Smooth muscle cell (in vitro differentiated cells): ENCODE measurements at regions not wholly inside any gene's neighbourhood (a gene's known extent, or its start where the extent isn't known, plus 50 kb on each side); places are given as distances from the start of the nearest gene placed in this dataset.

Source experiments
- DNase-seq: peaks from one replicate; lab custom pipeline; 2025; ENCODE audit not compliant: unreplicated experiment; lab: John Stamatoyannopoulos, UW
- H2AFZ ChIP-seq: fragments of 200-600 bp; sonication (generic); 2 replicates; pipeline ENCODE4 v1.6.0; 2016; ENCODE audit warnings: antibody characterized with exemption, low read depth, mild to moderate bottlenecking
- H3F3A ChIP-seq: fragments of 200-600 bp; sonication (generic); 2 replicates; pipeline ENCODE4 v1.6.0; 2017; ENCODE audit warnings: antibody characterized with exemption, low read depth
- H3K27ac ChIP-seq: fragments of 200-600 bp; sonication (generic); 2 replicates; pipeline ENCODE4 v1.5.1; 2016; ENCODE audit warnings: low read depth, mild to moderate bottlenecking
- H3K27me3 ChIP-seq: fragments of 200-600 bp; sonication (generic); 2 replicates; pipeline ENCODE4 v1.6.1; 2016; ENCODE audit warnings: low read depth, mild to moderate bottlenecking
- H3K36me3 ChIP-seq: fragments of 200-600 bp; sonication (generic); 2 replicates; pipeline ENCODE4 v1.5.1; 2016; ENCODE audit warnings: low read depth
- H3K4me1 ChIP-seq: fragments of 200-600 bp; sonication (generic); 2 replicates; pipeline ENCODE4 v1.5.1; 2016; ENCODE audit warnings: low read depth
- H3K4me2 ChIP-seq: fragments of 200-600 bp; sonication (generic); 2 replicates; pipeline ENCODE4 v1.6.0; 2016; ENCODE audit warnings: mild to moderate bottlenecking
- H3K4me3 ChIP-seq: fragments of 200-600 bp; sonication (generic); 2 replicates; pipeline ENCODE4 v1.5.1; 2016; ENCODE audit warnings: mild to moderate bottlenecking
- H3K79me2 ChIP-seq: fragments of 200-600 bp; sonication (generic); 2 replicates; pipeline ENCODE4 v1.6.0; 2016; ENCODE audit warnings: low read depth, mild to moderate bottlenecking
- H3K9ac ChIP-seq: fragments of 200-600 bp; sonication (generic); 2 replicates; pipeline ENCODE4 v1.6.0; 2016; ENCODE audit warnings: low read depth
- H3K9me3 ChIP-seq: fragments of 200-600 bp; sonication (generic); replicated peaks from 2 replicates; pipeline ENCODE4 v1.5.1; 2016; ENCODE audit warnings: low read depth
- H4K20me1 ChIP-seq: fragments of 200-600 bp; sonication (generic); 2 replicates; pipeline ENCODE4 v1.6.0; 2016; ENCODE audit warnings: low read depth
- WGBS: methylation state at CpG from one replicate; pipeline ENCODE4 v1.1.7; 2016; ENCODE audit warnings: low lambda C conversion rate; 5-methylcytosine and 5-hydroxymethylcytosine counted together
- TF ChIP-seq, protein P1 (sequence below): fragments of 200-600 bp; sonication (generic); IDR thresholded peaks from 2 replicates; pipeline ENCODE4 v1.5.1; 2017; ENCODE audit warnings: borderline replicate concordance, mild to moderate bottlenecking, antibody characterized with exemption; ENCODE audit not compliant: insufficient read depth, poor library complexity, severe bottlenecking

DNA sequence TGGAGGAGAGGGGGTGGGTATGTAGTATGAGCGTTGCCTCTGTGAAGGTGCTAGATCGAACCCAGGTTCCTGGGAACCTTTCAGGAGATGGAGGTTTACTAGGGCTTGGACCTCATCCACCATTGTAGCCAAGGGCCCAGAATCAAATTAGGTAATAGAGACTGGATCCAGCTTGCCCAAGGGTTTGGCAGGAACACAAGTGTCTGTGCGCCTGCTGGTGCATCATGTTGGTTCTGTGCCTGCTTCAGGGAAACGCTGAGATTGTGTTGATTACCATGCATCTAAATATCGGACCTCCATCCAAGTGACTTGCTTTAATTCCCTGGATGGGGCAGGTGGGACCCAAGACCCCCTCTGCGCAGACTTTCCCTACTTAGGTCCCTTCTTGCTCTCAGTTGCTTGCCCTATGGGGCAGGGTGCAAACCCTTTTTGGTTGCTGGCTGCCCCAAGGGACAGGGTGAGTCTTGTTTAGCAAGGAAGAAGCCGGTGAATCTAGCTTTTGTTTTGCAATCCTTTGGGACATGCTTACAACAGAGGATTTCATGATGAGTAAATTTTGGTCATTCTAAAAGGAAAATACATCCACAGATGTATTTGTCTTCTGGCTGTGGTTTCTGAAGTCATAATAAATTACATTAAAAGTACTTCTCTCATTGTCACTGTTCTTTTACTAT, 189.8 kb upstream of the PRICKLE1 start:
- TF ChIP-seq, protein P1, sequence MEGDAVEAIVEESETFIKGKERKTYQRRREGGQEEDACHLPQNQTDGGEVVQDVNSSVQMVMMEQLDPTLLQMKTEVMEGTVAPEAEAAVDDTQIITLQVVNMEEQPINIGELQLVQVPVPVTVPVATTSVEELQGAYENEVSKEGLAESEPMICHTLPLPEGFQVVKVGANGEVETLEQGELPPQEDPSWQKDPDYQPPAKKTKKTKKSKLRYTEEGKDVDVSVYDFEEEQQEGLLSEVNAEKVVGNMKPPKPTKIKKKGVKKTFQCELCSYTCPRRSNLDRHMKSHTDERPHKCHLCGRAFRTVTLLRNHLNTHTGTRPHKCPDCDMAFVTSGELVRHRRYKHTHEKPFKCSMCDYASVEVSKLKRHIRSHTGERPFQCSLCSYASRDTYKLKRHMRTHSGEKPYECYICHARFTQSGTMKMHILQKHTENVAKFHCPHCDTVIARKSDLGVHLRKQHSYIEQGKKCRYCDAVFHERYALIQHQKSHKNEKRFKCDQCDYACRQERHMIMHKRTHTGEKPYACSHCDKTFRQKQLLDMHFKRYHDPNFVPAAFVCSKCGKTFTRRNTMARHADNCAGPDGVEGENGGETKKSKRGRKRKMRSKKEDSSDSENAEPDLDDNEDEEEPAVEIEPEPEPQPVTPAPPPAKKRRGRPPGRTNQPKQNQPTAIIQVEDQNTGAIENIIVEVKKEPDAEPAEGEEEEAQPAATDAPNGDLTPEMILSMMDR = no peak
- Histone ChIP-seq H2AFZ (peak overlapping the region; percentile 47), H3K9me3 (no peaks in the 10 kb centered on the region), H3F3A (no peaks in the 10 kb centered on the region), H3K36me3 (no peaks in the 10 kb centered on the region), H3K9ac (no peak overlapping the region), H4K20me1 (no peaks in the 10 kb centered on the region), H3K4me1 (no peaks in the 10 kb centered on the region), H3K4me2 (no peak overlapping the region), H3K4me3 (no peak overlapping the region), H3K27ac (no peak overlapping the region), H3K27me3 (no peaks in the 10 kb centered on the region), H3K79me2 (no peaks in the 10 kb centered on the region)
- DNase-seq = no peak
- WGBS = 87% methylated on average over 7 of the region's 7 CpGs

DNA sequence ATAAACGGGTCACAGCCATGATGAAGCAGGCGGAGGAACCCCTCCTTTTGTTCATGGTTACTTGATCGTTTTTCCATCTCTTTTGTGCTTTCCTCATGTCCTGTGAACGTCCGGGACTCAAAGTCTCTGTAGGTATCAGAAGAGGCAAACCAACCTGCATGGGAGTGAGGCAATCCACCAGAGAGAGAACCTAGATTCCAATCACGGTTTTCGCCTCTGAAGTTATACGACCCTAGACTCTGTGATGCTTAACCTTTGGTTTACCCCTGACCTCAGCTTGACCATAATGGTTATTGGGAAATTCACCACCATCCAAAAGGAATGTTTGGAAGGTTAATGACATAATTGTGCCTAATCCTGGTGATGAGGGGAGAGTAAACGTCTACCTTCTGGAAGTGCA, 186.8 kb upstream of the PRICKLE1 start:
- Histone ChIP-seq H3F3A (no peaks in the 10 kb centered on the region), H3K4me3 (no peak overlapping the region), H2AFZ (no peak overlapping the region), H3K9me3 (no peaks in the 10 kb centered on the region), H3K27me3 (no peaks in the 10 kb centered on the region), H3K36me3 (no peaks in the 10 kb centered on the region), H3K4me2 (no peak overlapping the region), H3K4me1 (no peaks in the 10 kb centered on the region), H4K20me1 (no peaks in the 10 kb centered on the region), H3K79me2 (no peaks in the 10 kb centered on the region), H3K9ac (no peak overlapping the region), H3K27ac (no peak overlapping the region)
- DNase-seq = no peak
- TF ChIP-seq, protein P1 = no peak
- WGBS = 75% methylated on average over 9 of the region's 9 CpGs

DNA sequence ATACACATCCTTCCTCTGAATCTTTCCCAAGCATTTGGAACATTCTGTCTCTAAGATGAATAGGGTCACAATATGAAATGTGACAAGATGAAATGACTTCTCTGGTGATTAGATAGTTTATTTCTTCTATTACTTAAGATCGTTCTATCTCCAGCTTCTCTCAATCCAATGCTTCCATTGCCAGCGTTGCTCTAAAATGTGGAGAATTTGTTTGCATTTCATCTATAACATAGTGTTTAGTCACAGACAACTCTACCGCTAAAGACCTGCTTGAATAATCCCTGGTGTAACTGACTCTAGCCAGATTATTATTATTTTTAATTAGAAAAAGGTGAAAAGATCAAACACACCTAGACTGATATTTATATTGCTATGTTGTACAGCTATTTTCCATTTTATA, 184.7 kb upstream of the PRICKLE1 start:
- H3F3A ChIP-seq = no peaks in the 10 kb centered on the region
- H3K4me2 ChIP-seq = peak overlapping the region; percentile 10
- H2AFZ ChIP-seq = no peak overlapping the region
- no peaks in the 10 kb centered on the region for H4K20me1 ChIP-seq
- no peaks in the 10 kb centered on the region for H3K79me2 ChIP-seq
- peak overlapping the region; percentile 5 for H3K27ac ChIP-seq
- no peak overlapping the region for H3K9ac ChIP-seq
- no peak for DNase-seq
- no peaks in the 10 kb centered on the region for H3K9me3 ChIP-seq
- H3K4me1 ChIP-seq = no peaks in the 10 kb centered on the region
- TF ChIP-seq, protein P1 = no peak
- no peak overlapping the region for H3K4me3 ChIP-seq
- no peaks in the 10 kb centered on the region for H3K27me3 ChIP-seq
- 48% methylated on average over 3 of the region's 3 CpGs for WGBS
- no peaks in the 10 kb centered on the region for H3K36me3 ChIP-seq

DNA sequence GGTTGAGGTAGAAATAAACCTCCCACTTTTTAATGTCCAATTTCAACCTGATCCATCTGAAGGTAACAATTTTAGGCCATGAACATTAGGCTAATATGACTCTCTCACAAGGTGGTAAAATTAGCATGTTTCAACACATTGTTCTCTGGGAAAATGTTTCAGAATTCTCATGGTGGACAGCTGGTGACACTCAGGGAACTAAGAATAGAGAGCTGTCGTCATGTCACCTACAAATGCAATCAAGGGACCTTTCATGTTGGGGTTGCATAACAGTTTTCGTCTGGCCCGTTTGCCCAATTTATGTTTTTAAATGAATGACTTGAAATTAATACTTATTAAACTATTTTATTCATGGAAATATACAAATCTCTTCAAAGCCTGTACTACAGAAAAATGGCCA, 180.7 kb upstream of the PRICKLE1 start:
- no peaks in the 10 kb centered on the region for H3K36me3 ChIP-seq
- no peak for DNase-seq
- H3K9me3 ChIP-seq = no peaks in the 10 kb centered on the region
- no peaks in the 10 kb centered on the region for H4K20me1 ChIP-seq
- TF ChIP-seq, protein P1 = no peak
- 95% methylated on average over 3 of the region's 3 CpGs for WGBS
- no peak overlapping the region for H3K4me2 ChIP-seq
- H3K27me3 ChIP-seq = no peaks in the 10 kb centered on the region
- no peaks in the 10 kb centered on the region for H3F3A ChIP-seq
- no peak overlapping the region for H3K4me3 ChIP-seq
- no peaks in the 10 kb centered on the region for H3K79me2 ChIP-seq
- no peak overlapping the region for H3K27ac ChIP-seq
- no peak overlapping the region for H2AFZ ChIP-seq
- no peak overlapping the region for H3K9ac ChIP-seq
- no peaks in the 10 kb centered on the region for H3K4me1 ChIP-seq
